KMS-11 (cell line): ENCODE measurements at regions not wholly inside any gene's neighbourhood (a gene's known extent, or its start where the extent isn't known, plus 50 kb on each side); places are given as distances from the start of the nearest gene placed in this dataset.

ENCODE experiments used
- H2AFZ ChIP-seq: fragments of 200-600 bp; sonication (generic); 2 replicates; pipeline ENCODE4 v1.6.1; 2016; ENCODE audit warnings: antibody characterized with exemption, mixed run types, low read depth
- H3K27ac ChIP-seq: fragments of 200-600 bp; sonication (generic); 2 replicates; pipeline ENCODE4 v1.6.1; 2016; ENCODE audit warnings: mild to moderate bottlenecking, mixed run types
- H3K27me3 ChIP-seq: fragments of 200-600 bp; sonication (generic); 2 replicates; pipeline ENCODE4 v1.6.1; 2017; ENCODE audit warnings: mild to moderate bottlenecking, low read depth, mixed run types, moderate library complexity; ENCODE audit not compliant: insufficient read depth
- H3K36me3 ChIP-seq: fragments of 200-600 bp; sonication (generic); 2 replicates; pipeline ENCODE4 v1.6.1; 2017; ENCODE audit warnings: mild to moderate bottlenecking, mixed run types; ENCODE audit not compliant: insufficient read depth
- H3K4me1 ChIP-seq: fragments of 200-600 bp; sonication (generic); 2 replicates; pipeline ENCODE4 v1.6.1; 2016; ENCODE audit warnings: mild to moderate bottlenecking, low read depth, mixed run types; ENCODE audit not compliant: poor library complexity, severe bottlenecking
- H3K4me2 ChIP-seq: fragments of 200-600 bp; sonication (generic); 2 replicates; pipeline ENCODE4 v1.7.0; 2016; ENCODE audit warnings: mild to moderate bottlenecking, mixed run types
- H3K4me3 ChIP-seq: fragments of 200-600 bp; sonication (generic); IDR thresholded peaks from 2 replicates; pipeline ENCODE4 v1.6.1; 2017; ENCODE audit warnings: low read depth, low read length, mixed read lengths; ENCODE audit not compliant: insufficient read depth
- H3K79me2 ChIP-seq: fragments of 200-600 bp; sonication (generic); 2 replicates; pipeline ENCODE4 v1.6.1; 2016; ENCODE audit warnings: low read depth, mixed run types; ENCODE audit not compliant: insufficient read depth
- H3K9ac ChIP-seq: fragments of 200-600 bp; sonication (generic); 2 replicates; pipeline ENCODE4 v1.6.1; 2016; ENCODE audit warnings: mild to moderate bottlenecking, mixed run types
- H4K20me1 ChIP-seq: fragments of 200-600 bp; sonication (generic); 2 replicates; pipeline ENCODE4 v1.6.1; 2016; ENCODE audit warnings: mild to moderate bottlenecking, mixed run types; ENCODE audit not compliant: insufficient read depth
- TF ChIP-seq, protein P1 (sequence below): fragments of 200-600 bp; sonication (generic); conservative IDR thresholded peaks from 2 replicates; pipeline ENCODE4 v1.6.1; 2017; ENCODE audit warnings: low read depth, mild to moderate bottlenecking, antibody characterized with exemption, low read length, moderate library complexity, mixed read lengths

DNA sequence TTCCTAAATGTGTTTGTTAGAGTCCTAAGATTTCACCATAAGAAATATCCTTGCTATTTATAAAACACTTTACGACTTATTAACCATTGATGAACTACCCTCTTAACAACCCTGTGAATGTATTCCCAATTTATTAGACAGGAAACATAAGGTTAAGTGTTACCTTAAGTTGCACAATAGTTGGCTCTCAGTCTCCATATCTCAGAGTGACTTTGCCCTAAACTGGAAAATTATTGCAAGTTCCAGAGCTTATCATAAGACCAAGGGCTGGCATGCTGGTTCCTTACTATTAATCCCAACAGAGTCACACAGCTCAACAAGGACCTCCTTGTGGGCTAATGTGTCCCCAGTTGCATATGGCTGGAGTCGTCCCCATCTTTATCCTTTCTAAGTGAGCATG, 165.8 kb downstream of the INSIG2 start:
- no peak overlapping the region for H3K9ac ChIP-seq
- H3K4me1 ChIP-seq = no peaks in the 10 kb centered on the region
- H3K4me3 ChIP-seq = no peak overlapping the region
- no peak overlapping the region for H3K4me2 ChIP-seq
- H3K79me2 ChIP-seq = no peaks in the 10 kb centered on the region
- H3K27me3 ChIP-seq = no peaks in the 10 kb centered on the region
- TF ChIP-seq, protein P1, sequence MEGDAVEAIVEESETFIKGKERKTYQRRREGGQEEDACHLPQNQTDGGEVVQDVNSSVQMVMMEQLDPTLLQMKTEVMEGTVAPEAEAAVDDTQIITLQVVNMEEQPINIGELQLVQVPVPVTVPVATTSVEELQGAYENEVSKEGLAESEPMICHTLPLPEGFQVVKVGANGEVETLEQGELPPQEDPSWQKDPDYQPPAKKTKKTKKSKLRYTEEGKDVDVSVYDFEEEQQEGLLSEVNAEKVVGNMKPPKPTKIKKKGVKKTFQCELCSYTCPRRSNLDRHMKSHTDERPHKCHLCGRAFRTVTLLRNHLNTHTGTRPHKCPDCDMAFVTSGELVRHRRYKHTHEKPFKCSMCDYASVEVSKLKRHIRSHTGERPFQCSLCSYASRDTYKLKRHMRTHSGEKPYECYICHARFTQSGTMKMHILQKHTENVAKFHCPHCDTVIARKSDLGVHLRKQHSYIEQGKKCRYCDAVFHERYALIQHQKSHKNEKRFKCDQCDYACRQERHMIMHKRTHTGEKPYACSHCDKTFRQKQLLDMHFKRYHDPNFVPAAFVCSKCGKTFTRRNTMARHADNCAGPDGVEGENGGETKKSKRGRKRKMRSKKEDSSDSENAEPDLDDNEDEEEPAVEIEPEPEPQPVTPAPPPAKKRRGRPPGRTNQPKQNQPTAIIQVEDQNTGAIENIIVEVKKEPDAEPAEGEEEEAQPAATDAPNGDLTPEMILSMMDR = no peak
- H2AFZ ChIP-seq = no peak overlapping the region
- no peaks in the 10 kb centered on the region for H3K36me3 ChIP-seq
- no peaks in the 10 kb centered on the region for H4K20me1 ChIP-seq
- no peak overlapping the region for H3K27ac ChIP-seq

DNA sequence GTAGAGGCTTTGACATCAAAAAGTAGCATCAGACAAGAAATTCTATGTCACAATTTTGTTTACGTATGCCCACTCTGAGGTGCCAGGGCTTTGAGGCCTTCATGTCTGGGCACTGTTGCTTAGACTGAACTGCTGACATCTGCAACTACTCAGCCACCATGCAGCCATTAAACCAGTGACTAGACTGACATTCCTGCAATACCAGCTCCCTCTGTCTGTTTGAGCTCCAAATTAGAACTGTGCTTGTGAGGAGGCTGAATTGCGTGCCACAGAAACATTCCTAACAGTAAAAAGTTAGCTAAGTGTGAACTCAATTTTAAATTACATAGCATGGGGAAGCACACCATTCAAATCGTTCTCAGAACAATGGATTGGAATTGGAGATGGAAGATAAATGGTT, 163.2 kb downstream of the INSIG2 start:
- Histone ChIP-seq H3K9ac (no peak overlapping the region), H3K4me2 (no peak overlapping the region)

DNA sequence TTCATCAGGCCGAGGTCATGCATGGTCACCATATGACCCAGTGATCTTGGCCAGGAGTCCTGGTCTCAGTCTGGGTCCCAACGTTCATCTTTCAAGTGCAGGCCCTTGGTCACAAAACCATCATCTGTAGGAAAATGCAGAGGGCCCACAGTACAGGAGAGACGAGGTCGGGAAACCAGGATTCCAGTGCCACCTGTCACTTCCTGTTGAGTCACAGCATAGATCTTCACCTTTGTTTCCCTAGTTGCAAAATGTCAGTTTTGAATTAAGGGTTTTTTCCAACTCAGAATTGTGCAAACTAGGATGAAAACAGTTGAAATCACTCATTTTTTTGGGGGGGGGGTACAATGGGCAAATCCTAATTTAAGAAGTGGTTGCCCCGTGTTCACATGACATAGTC, 162.2 kb downstream of the INSIG2 start:
- Histone ChIP-seq H3K27me3 (no peaks in the 10 kb centered on the region), H3K36me3 (no peaks in the 10 kb centered on the region), H3K79me2 (no peaks in the 10 kb centered on the region), H2AFZ (no peak overlapping the region), H3K4me2 (no peak overlapping the region), H3K4me1 (no peaks in the 10 kb centered on the region), H3K27ac (no peak overlapping the region), H3K9ac (no peak overlapping the region), H3K4me3 (no peak overlapping the region), H4K20me1 (no peaks in the 10 kb centered on the region)
- TF ChIP-seq, protein P1 = no peak

More for the DNA sequence above, 163.2 kb downstream of the INSIG2 start:
- TF ChIP-seq, protein P1 = no peak
- Histone ChIP-seq H2AFZ (no peak overlapping the region), H3K27me3 (no peaks in the 10 kb centered on the region), H4K20me1 (no peaks in the 10 kb centered on the region), H3K79me2 (no peaks in the 10 kb centered on the region), H3K36me3 (no peaks in the 10 kb centered on the region), H3K4me1 (no peaks in the 10 kb centered on the region), H3K27ac (no peak overlapping the region), H3K4me3 (no peak overlapping the region)

DNA sequence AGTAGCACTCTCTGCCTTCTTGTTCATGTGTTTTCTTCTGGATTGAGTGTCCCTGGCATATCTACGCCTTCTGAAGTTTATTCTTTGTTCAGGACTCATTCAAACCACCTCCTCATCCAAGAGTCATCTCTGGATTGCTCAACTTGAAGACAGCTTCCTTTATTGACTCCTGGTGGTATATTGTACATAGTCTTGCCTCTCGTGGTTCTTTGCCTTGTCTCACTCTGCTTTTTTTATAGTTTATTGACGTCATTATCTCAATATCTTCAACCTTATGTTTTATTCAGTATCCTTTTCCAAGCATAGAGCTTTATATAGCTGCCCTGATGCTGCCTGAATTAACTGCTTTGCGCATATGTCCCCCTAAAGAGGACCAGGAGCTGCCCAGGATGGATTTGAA, 161.7 kb downstream of the INSIG2 start:
- Histone ChIP-seq H3K4me1 (no peaks in the 10 kb centered on the region), H3K27me3 (no peaks in the 10 kb centered on the region), H3K9ac (no peak overlapping the region), H3K27ac (no peak overlapping the region), H3K36me3 (no peaks in the 10 kb centered on the region), H3K4me3 (no peak overlapping the region), H3K79me2 (no peaks in the 10 kb centered on the region), H2AFZ (no peak overlapping the region), H3K4me2 (no peak overlapping the region), H4K20me1 (no peaks in the 10 kb centered on the region)
- TF ChIP-seq, protein P1 = no peak
